ENCODE measurements at regions not wholly inside any gene's neighbourhood (a gene's known extent, or its start where the extent isn't known, plus 50 kb on each side); places are given as distances from the start of the nearest gene placed in this dataset.

GRCh38 chr18:59751186-59751585 is 54.0 kb upstream of the CCBE1 start:
- DNase-seq, result no peak

GRCh38 chr18:59748628-59749360 is 51.6 kb upstream of the CCBE1 start:
- DNase-seq, result no peak

Measured in GDM1 (cell line).